ENCODE measurements at regions not wholly inside any gene's neighbourhood (a gene's known extent, or its start where the extent isn't known, plus 50 kb on each side); places are given as distances from the start of the nearest gene placed in this dataset.
"Not testable (repeated sequence)": the region's sequence is repeated elsewhere in the genome, so short reads cannot be mapped to it uniquely, and the experiment has no call there.

- DNase-seq: no peak
These were observed 239.3 kb downstream of the NRIP1 start for GRCh38 chr21:14825514-14825974.

DNA sequence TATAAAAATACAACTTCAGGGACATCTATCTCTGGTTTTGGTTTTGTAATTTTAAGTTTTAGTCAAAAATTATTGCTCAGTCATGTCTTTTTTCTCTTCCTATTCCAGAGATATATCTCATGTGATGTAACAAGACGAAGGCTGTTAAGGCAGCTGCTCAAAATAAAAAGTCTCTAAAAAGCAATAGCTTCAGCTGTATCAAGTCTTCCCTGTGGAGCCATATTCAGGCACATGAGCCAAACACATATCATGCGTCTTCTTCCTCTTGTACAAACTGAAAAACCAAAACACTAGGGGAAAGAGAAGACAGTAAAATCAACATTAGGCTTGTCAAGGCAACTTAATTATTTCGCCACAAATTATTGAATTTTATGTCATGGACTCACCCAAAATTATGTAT lies 240.7 kb downstream of the NRIP1 start:
- DNase-seq: no peak

GRCh38 chr21:14817311-14817710 lies 247.5 kb downstream of the NRIP1 start:
- DNase-seq: no peak

- DNase-seq: no peak
These were observed 249.8 kb downstream of the NRIP1 start for GRCh38 chr21:14814991-14815390.

- no peak for DNase-seq
These were observed 250.5 kb downstream of the NRIP1 start for GRCh38 chr21:14814282-14814681.

DNA sequence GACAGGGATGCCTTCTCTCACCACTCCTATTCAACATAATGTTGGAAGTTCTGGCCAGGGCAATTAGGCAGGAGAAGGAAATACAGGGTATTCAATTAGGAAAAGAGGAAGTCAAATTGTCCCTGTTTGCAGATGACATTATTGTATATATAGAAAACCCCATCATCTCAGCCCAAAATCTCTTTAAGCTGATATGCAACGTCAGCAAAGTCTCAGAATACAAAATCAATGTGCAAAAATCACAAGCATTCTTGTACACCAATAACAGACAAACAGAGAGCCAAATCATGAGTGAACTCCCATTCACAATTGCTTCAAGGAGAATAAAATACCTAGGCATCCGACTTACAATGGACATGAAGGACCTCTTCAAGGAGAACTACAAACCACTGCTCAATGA lies 258.1 kb upstream of the SAMSN1 start:
- not testable (repeated sequence) for DNase-seq

- DNase-seq: no peak
These were observed 251.4 kb upstream of the SAMSN1 start for GRCh38 chr21:14797543-14797942.

GRCh38 chr21:14787312-14787711 lies 241.2 kb upstream of the SAMSN1 start:
- DNase-seq: no peak

- DNase-seq: no peak
These were observed 239.6 kb upstream of the SAMSN1 start for GRCh38 chr21:14785679-14786078.

DNA sequence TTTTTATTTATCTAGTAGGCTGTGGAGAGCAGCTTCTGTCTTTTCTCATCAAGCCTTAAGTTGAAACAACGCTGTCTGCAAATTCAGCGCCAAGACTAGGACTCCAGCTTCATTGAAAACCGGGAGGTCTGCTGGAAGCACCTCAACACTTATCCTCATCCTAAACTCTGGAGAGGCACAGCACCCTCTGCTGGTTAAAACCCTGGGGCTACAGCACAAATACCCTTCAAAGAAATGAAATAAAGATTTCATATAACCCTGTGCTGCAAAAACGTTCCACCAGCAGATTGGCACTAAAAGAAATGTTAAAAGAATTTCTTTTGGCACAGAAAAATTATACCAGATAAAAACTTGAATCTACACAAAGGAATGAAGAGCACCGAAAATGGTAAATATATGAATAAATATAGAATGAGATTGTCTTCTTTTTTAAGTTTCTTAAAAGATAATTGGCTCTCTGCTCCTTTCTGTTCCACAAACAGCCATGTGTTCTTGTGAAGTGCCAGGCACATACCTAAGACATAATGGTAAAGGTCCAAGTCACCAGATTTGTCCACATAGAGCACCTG lies 227.7 kb upstream of the SAMSN1 start:
- no peak for DNase-seq

- DNase-seq: no peak
These were observed 225.5 kb upstream of the SAMSN1 start for GRCh38 chr21:14771593-14771992.

- no peak for DNase-seq
These were observed 221.9 kb upstream of the SAMSN1 start for GRCh38 chr21:14768042-14768441.

GRCh38 chr21:14767192-14767852 lies 221.2 kb upstream of the SAMSN1 start:
- no peak for DNase-seq

GRCh38 chr21:14766241-14766640 lies 220.1 kb upstream of the SAMSN1 start:
- DNase-seq: no peak

GRCh38 chr21:14763695-14764064 lies 217.6 kb upstream of the SAMSN1 start:
- DNase-seq: no peak

DNA sequence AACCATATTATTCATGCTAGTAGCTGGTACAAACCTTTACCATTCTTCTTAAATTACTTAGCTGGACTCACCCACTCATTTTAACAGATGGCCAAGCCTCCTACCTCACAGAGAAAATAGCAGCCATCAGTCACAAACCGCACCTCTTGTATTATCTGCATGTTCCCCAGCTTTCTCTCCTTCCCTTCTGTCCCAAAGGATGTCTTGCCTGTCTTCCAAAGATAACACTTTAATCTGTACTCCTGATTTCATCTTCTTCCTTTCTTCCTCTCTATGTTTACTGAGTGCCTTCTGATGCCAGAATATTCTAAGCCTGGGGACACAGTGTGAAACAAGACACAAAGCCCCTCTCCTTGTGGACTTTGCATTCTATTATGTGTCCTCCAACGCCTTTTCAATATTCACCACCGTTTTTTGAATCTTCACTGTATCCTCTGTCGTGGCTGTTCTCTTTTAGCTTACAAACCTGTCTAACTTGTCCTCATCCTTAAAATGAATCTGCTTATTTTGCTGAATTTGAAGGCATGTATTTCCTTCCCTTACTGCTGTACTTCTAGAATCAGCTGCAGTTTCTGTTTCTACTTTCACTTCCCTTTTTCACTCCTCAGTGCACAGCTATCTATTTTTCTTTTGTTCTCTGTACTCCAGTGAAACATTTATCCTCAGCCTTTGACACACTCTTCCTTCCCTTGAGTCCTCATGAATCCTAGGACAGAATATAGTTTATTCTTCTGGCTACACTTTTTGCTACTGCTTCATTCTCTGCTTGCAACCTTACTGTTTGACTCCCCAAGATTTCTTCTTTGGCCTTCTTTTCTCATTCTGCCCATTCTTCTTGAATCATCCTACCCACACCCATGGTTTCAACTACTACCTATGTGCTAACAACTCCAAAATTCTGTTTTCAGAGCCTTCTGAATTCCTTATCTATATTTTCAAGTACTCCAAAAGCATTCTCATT lies 216.9 kb upstream of the SAMSN1 start:
- no peak for DNase-seq

GRCh38 chr21:14762327-14762726 lies 216.2 kb upstream of the SAMSN1 start:
- DNase-seq: no peak

DNA sequence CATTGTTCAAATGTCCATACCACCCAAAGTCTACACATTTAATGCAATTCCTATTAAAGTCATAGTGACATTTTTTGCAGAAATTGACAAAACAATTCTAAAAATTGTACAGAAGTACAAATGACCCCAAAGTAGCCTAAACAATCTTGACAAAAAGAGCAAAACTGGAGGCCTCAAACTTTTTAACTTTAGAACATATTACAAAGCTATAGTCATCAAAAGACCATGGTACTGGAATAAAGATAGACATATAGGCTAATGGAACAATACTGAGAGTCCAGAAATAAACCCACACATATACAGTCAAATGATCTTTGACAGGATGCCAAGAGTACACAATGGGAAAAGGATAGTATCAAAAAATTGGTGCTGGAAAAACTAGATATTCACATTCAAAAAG lies 213.2 kb upstream of the SAMSN1 start:
- DNase-seq: no peak

DNA sequence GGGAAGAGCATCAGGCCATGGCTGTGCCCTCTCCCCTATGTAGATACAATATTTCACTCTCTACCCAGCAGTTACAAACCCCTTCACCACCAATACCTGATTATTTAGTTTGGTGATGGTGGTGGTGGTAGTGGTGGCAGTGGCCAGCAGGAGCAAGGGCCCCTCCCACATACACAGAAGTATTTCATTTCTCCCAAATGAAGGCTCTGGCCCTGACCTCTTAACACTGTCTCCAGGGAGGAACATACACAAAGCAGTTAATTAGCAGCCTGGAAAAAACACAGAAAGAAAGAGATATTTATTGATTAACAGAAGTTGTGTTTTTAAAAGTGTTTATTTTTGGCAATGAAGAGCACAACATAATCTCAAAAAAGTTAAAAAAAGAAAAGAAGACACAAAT lies 212.7 kb upstream of the SAMSN1 start:
- DNase-seq: no peak

GRCh38 chr21:14757533-14758327 lies 211.6 kb upstream of the SAMSN1 start:
- DNase-seq: no peak

GRCh38 chr21:14755086-14755485 lies 209.0 kb upstream of the SAMSN1 start:
- no peak for DNase-seq

DNA sequence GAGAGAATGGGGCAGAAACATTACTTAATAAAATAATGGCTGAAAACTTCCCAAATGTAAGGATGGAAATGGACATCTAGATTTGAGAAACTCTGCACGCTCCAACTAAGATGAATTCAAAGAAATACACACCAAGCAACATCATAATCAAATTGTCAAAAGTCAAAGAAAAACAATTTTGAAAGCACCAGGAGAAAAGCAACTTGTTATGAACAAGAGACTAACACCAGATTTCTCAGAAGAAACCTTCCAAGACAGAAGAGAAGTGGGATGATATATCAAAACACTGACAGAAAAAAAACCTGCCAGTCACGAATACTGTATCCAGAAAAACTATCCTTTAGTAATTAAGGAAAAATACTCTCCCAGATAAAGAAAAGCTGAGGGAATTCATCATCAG lies 208.6 kb upstream of the SAMSN1 start:
- DNase-seq: no peak

- DNase-seq: no peak
These were observed 208.1 kb upstream of the SAMSN1 start for GRCh38 chr21:14754259-14754604.

All from left hindlimb (tissue), 1 donor.